Stromal cell of bone marrow (primary cell): ENCODE measurements at regions not wholly inside any gene's neighbourhood (a gene's known extent, or its start where the extent isn't known, plus 50 kb on each side); places are given as distances from the start of the nearest gene placed in this dataset.

Source experiments
- DNase-seq: peaks from one replicate; pipeline ENCODE4 v3.0.0-alpha.2; 2012; ENCODE audit warnings: low read depth

- no peak for DNase-seq
These were observed 83.0 kb upstream of the DUSP5 start for GRCh38 chr10:110414548-110415309.

GRCh38 chr10:110415809-110416208 lies 81.9 kb upstream of the DUSP5 start:
- DNase-seq = no peak

- DNase-seq = no peak
These were observed 80.7 kb upstream of the DUSP5 start for GRCh38 chr10:110416776-110417711.

- no peak for DNase-seq
These were observed 79.5 kb upstream of the DUSP5 start for GRCh38 chr10:110418218-110418617.

- DNase-seq = no peak
These were observed 78.4 kb upstream of the DUSP5 start for GRCh38 chr10:110419265-110419664.

- DNase-seq = peak; percentile 43
These were observed 77.1 kb upstream of the DUSP5 start for GRCh38 chr10:110420401-110421193.

- DNase-seq = no peak
These were observed 76.1 kb upstream of the DUSP5 start for GRCh38 chr10:110421512-110422138.

GRCh38 chr10:110422548-110422947 lies 75.2 kb upstream of the DUSP5 start:
- no peak for DNase-seq

GRCh38 chr10:110423650-110424049 lies 74.1 kb upstream of the DUSP5 start:
- no peak for DNase-seq

- peak; percentile 99 for DNase-seq
These were observed 71.9 kb upstream of the DUSP5 start for GRCh38 chr10:110425684-110426293.

GRCh38 chr10:110426294-110427181 lies 71.2 kb upstream of the DUSP5 start:
- peak; percentile 68 for DNase-seq

GRCh38 chr10:110429301-110429700 lies 68.4 kb upstream of the DUSP5 start:
- no peak for DNase-seq

GRCh38 chr10:110430340-110431273 lies 67.1 kb upstream of the DUSP5 start:
- DNase-seq = no peak

GRCh38 chr10:110431659-110432058 lies 66.0 kb upstream of the DUSP5 start:
- DNase-seq = no peak

- no peak for DNase-seq
These were observed 65.6 kb upstream of the DUSP5 start for GRCh38 chr10:110432084-110432483.

- DNase-seq = no peak
These were observed 64.7 kb upstream of the DUSP5 start for GRCh38 chr10:110432814-110433565.

- no peak for DNase-seq
These were observed 64.0 kb upstream of the DUSP5 start for GRCh38 chr10:110433740-110434139.

GRCh38 chr10:110434489-110435096 lies 63.1 kb upstream of the DUSP5 start:
- no peak for DNase-seq
